ENCODE measurements at regions not wholly inside any gene's neighbourhood (a gene's known extent, or its start where the extent isn't known, plus 50 kb on each side); places are given as distances from the start of the nearest gene placed in this dataset.

- no peak for ATAC-seq
These were observed 411.2 kb downstream of the PLPP3 start for GRCh38 chr1:56168176-56168575.

GRCh38 chr1:56167596-56167995 lies 411.8 kb downstream of the PLPP3 start:
- ChIA-PET CTCF (no interaction called here), POLR2A (no interaction called here)
- no peak for TF ChIP-seq CTCF (IDR thresholded peaks at IDR 0.05)
- Histone ChIP-seq H3K4me2 (no peak overlapping the region), H3K4me3 (no peak overlapping the region), H3K9me3 (no peaks in the 10 kb centered on the region), H3K4me1 (peaks cover 2% of the 10 kb centered on the region; the same call in 1 of the 3 replicates), H3K27ac (no peak overlapping the region)
- 62% methylated on average over 3 of the region's 3 CpGs for WGBS (ENCODE audit: missing lambda C conversion rate)
- ATAC-seq = no peak
- no peak for DNase-seq (ENCODE audit: low read depth in 1 of 2, low spot score in 1 of 2)
- no peak for FAIRE-seq

More at GRCh38 chr1:56168176-56168575, 411.2 kb downstream of the PLPP3 start:
- H3K4me3 ChIP-seq = no peak overlapping the region
- FAIRE-seq = no peak
- peaks cover 2% of the 10 kb centered on the region; the same call in 1 of the 3 replicates for H3K4me1 ChIP-seq
- TF ChIP-seq CEBPB (IDR thresholded peaks at IDR 0.05) (no peak), JUN (IDR thresholded peaks at IDR 0.05) (no peak), EHMT2 (IDR thresholded peaks at IDR 0.05; ENCODE audit: low read depth) (no peak), HMGXB4 (CRISPR knock-in tag; IDR thresholded peaks at IDR 0.05; ENCODE audit: borderline replicate concordance) (no peak), RNF2 (IDR thresholded peaks at IDR 0.05; ENCODE audit: borderline replicate concordance, low read depth) (no peak), ZSCAN20 (CRISPR knock-in tag; IDR thresholded peaks at IDR 0.05) (no peak), CHD4 (IDR thresholded peaks at IDR 0.05; ENCODE audit: borderline replicate concordance) (no peak), BHLHE40 (IDR thresholded peaks at IDR 0.05; ENCODE audit: low read depth, low read length) (no peak), ATOH8 (CRISPR knock-in tag; IDR thresholded peaks at IDR 0.05; ENCODE audit: low read depth) (no peak), CTCF (IDR thresholded peaks at IDR 0.05) (no peak), ZC3H11A (IDR thresholded peaks at IDR 0.05) (no peak), TP53 (CRISPR knock-in tag; IDR thresholded peaks at IDR 0.05) (no peak), ZFP36 (IDR thresholded peaks at IDR 0.05; ENCODE audit: borderline replicate concordance, partially characterized antibody) (no peak)
- CTCF ChIA-PET = no interaction called here
- DNase-seq (ENCODE audit: low read depth in 1 of 2, low spot score in 1 of 2) = no peak
- H3K27ac ChIP-seq = no peak overlapping the region
- H3K9me3 ChIP-seq = 0 out of 3 replicates have a peak, but pooled peaks cover 3% of the 10 kb centered on the region
- POLR2A ChIA-PET = no interaction called here
- no peak overlapping the region for H3K4me2 ChIP-seq
- 85% methylated on average over 2 of the region's 2 CpGs for WGBS (ENCODE audit: missing lambda C conversion rate)

- Histone ChIP-seq H3K9me3 (no peaks in the 10 kb centered on the region), H3K27ac (no peak overlapping the region), H3K4me2 (no peak overlapping the region), H3K4me3 (no peak overlapping the region), H3K4me1 (no peaks in the 10 kb centered on the region)
- FAIRE-seq (no peak), ATAC-seq (no peak), DNase-seq (ENCODE audit: low read depth in 1 of 2, low spot score in 1 of 2) (no peak)
- CTCF ChIA-PET = no interaction called here
- WGBS (ENCODE audit: missing lambda C conversion rate) = 44% methylated on average over 6 of the region's 6 CpGs
- POLR2A ChIA-PET = no interaction called here
- TF ChIP-seq E2F6 (IDR thresholded peaks at IDR 0.05; ENCODE audit: borderline replicate concordance, low read depth) (no peak), RFX5 (IDR thresholded peaks at IDR 0.05) (no peak), FOXS1 (CRISPR knock-in tag; IDR thresholded peaks at IDR 0.05) (no peak), HOXB5 (CRISPR knock-in tag; IDR thresholded peaks at IDR 0.05) (no peak), EHF (CRISPR knock-in tag; IDR thresholded peaks at IDR 0.05) (no peak), USF2 (IDR thresholded peaks at IDR 0.05) (no peak), POLR2A (IDR thresholded peaks at IDR 0.05; ENCODE audit: low read length) (no peak), ZFP36 (IDR thresholded peaks at IDR 0.05; ENCODE audit: borderline replicate concordance, partially characterized antibody) (no peak), HDAC2 (IDR thresholded peaks at IDR 0.05) (no peak), CTCF (IDR thresholded peaks at IDR 0.05) (no peak), POLR2AphosphoS2 (conservative IDR thresholded peaks at IDR 0.05; ENCODE audit: low read length) (no peak), PHF8 (IDR thresholded peaks at IDR 0.05; ENCODE audit: borderline replicate concordance, low read depth) (no peak)
These were observed 418.5 kb downstream of the PLPP3 start for GRCh38 chr1:56160773-56161315.
